Large intestine (tissue), 3 donors: ENCODE measurements at regions not wholly inside any gene's neighbourhood (a gene's known extent, or its start where the extent isn't known, plus 50 kb on each side); places are given as distances from the start of the nearest gene placed in this dataset.

Source experiments
- DNase-seq, 2 donors: peaks; one replicate each; pipeline versions ENCODE4 v3.0.0 to v3.0.0-alpha.2; 2013
- H3K27ac ChIP-seq: one replicate; pipeline ENCODE4 v1.5.1; 2013; ENCODE audit warnings: low read length
- H3K27me3 ChIP-seq: 2 replicates; pipeline ENCODE4 v1.6.1; 2013; ENCODE audit warnings: low read length; ENCODE audit not compliant: control insufficient read depth, insufficient read depth
- H3K36me3 ChIP-seq: 2 replicates; pipeline ENCODE4 v1.6.1; 2013; ENCODE audit warnings: low read length; ENCODE audit not compliant: control insufficient read depth, insufficient read depth
- H3K4me1 ChIP-seq: one replicate; pipeline ENCODE4 v1.6.1; 2013; ENCODE audit warnings: low read length; ENCODE audit not compliant: control insufficient read depth, insufficient read depth
- H3K4me3 ChIP-seq: one replicate; pipeline ENCODE4 v1.5.1; 2013; ENCODE audit warnings: low read length
- H3K9me3 ChIP-seq: one replicate; pipeline ENCODE4 v1.6.1; 2013; ENCODE audit warnings: mild to moderate bottlenecking, low read depth, low read length, moderate library complexity; ENCODE audit not compliant: control insufficient read depth
- WGBS: methylation state at CpG from one replicate; pipeline ENCODE4 v1.1.5; 2013; ENCODE audit warnings: low lambda C conversion rate; ENCODE audit not compliant: insufficient coverage; 5-methylcytosine and 5-hydroxymethylcytosine counted together

DNA sequence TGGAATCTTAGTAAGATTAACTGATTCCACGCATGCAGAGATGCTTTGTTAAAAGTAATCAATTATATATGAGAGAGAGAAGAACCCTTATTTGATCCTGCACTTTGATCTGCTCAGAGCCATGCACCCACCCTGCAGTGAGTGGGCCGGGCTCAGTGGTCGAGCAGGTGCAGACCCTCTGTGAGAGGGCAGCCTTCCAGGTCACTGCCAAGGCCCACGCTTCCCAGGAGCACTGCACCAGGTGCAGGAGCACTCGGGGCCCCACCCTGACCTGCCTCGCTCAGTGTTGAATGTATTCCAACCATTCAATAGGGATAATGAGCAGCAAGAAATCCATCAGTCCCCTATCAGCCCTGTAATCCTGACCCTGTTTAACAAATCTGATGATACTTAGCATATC lies 126.9 kb downstream of the TMEM200C start:
- Histone ChIP-seq H3K9me3 (no peaks in the 10 kb centered on the region), H3K27me3 (peaks cover 2% of the 10 kb centered on the region), H3K4me1 (no peaks in the 10 kb centered on the region), H3K36me3 (no peaks in the 10 kb centered on the region), H3K27ac (no peak overlapping the region), H3K4me3 (no peak overlapping the region)
- 100% methylated on average over 1 of the region's 6 CpGs for WGBS
- DNase-seq, result no peak

GRCh38 chr18:5759194-5759593 lies 136.1 kb downstream of the TMEM200C start:
- no peaks in the 10 kb centered on the region for H3K36me3 ChIP-seq
- WGBS, result no CpG with 5 or more reads among the region's 4 CpGs
- H3K4me1 ChIP-seq, result no peaks in the 10 kb centered on the region
- DNase-seq, result no peak
- no peak overlapping the region for H3K27ac ChIP-seq
- H3K9me3 ChIP-seq, result no peaks in the 10 kb centered on the region
- H3K4me3 ChIP-seq, result no peak overlapping the region
- H3K27me3 ChIP-seq, result no peaks in the 10 kb centered on the region

DNA sequence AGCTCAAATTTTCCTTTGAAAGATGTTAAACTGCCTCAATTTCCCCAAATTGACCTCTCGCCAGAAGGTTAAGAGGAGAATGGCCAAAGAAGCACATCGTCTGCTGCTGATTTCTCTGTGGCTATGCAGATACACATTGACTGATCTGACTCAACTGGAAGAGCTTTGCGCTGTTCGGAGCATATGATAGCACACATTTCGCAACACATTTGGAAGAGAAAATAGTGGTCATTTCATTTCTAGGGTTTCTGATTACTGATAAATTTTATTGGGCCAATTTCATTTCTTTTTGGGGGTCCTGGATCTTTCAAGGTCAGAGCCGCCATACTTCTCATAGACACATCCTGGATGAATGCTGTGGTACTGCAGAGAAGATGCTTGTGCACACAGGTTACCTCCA lies 138.5 kb downstream of the TMEM200C start:
- DNase-seq, result no peak
- no peaks in the 10 kb centered on the region for H3K36me3 ChIP-seq
- no peaks in the 10 kb centered on the region for H3K4me1 ChIP-seq
- no peaks in the 10 kb centered on the region for H3K27me3 ChIP-seq
- WGBS, result 60% methylated on average over 3 of the region's 6 CpGs
- no peak overlapping the region for H3K4me3 ChIP-seq
- H3K9me3 ChIP-seq, result no peaks in the 10 kb centered on the region
- H3K27ac ChIP-seq, result no peak overlapping the region

DNA sequence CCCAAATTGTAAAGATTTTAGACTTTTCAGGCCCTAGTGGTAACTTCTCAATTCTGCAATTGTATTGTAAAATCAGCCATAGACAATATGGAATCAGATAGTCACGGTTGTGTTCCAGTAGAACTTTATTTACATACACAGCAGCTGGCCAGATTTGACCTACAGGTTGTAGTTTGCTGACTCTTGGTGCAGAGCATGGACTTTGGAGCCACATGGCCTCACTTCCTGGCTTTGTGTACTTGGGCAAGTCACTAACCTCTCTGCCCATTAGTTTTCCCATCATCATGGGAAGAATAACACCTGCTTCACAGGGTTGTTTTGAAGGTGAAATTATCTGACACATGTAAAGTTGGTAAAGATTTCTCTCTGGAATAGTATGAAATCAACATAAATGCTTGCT lies 147.6 kb downstream of the TMEM200C start:
- Histone ChIP-seq H3K4me3 (no peak overlapping the region), H3K27me3 (peaks cover 2% of the 10 kb centered on the region), H3K27ac (no peak overlapping the region), H3K36me3 (no peaks in the 10 kb centered on the region), H3K4me1 (no peaks in the 10 kb centered on the region), H3K9me3 (no peaks in the 10 kb centered on the region)
- WGBS, result no CpG with 5 or more reads among the region's 1 CpG
- no peak for DNase-seq

DNA sequence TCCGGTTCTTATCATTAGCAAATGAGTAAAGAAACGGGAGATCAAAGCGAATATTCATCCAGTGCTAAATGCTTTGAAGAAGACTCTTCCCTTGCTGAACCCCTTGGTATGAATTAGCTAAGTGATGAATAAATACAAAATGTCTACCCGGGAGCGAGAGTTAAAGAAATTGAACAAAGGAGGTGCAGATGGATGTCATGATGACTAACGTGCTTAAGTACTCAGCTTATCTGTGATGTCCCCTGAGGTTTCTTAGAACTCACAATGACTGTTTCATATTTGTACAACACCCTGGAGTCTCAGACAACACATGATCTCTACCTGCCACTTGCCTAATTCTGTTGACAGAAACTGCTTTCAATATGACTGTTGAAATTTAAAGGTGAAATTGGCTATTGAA lies 148.5 kb downstream of the TMEM200C start:
- no peaks in the 10 kb centered on the region for H3K9me3 ChIP-seq
- no peak overlapping the region for H3K4me3 ChIP-seq
- 40% methylated on average over 1 of the region's 6 CpGs for WGBS
- DNase-seq, result no peak
- H3K27ac ChIP-seq, result no peak overlapping the region
- no peaks in the 10 kb centered on the region for H3K36me3 ChIP-seq
- H3K27me3 ChIP-seq, result peaks cover 2% of the 10 kb centered on the region
- no peaks in the 10 kb centered on the region for H3K4me1 ChIP-seq

- Histone ChIP-seq H3K27ac (no peak overlapping the region), H3K4me1 (no peaks in the 10 kb centered on the region), H3K9me3 (no peaks in the 10 kb centered on the region), H3K4me3 (no peak overlapping the region), H3K36me3 (no peaks in the 10 kb centered on the region), H3K27me3 (peaks cover 2% of the 10 kb centered on the region)
- DNase-seq, result no peak
- no CpG with 5 or more reads among the region's 3 CpGs for WGBS
Observed at GRCh38 chr18:5744659-5745058, 150.7 kb downstream of the TMEM200C start.

DNA sequence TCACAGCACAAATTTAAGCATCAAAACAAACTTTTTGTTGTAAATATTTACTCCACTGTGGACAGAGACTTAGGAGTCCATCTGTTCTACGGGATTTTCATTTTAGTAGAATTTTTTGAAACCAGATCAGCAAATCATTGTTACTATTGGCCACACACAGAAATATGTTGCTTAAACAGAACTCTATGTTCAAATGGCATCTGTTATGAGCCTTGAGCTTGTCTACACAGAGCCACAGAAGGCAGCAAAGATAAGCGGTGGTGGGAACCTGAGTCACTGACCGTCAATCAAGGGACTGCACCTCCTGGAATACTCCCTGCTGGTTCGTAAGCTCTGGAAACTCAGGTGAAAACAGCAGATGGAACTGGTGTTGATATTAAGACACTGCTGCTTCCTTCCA lies 156.8 kb downstream of the TMEM200C start:
- Histone ChIP-seq H3K4me1 (no peaks in the 10 kb centered on the region), H3K36me3 (no peaks in the 10 kb centered on the region), H3K27me3 (no peaks in the 10 kb centered on the region), H3K9me3 (no peaks in the 10 kb centered on the region), H3K27ac (no peak overlapping the region), H3K4me3 (no peak overlapping the region)
- 40% methylated on average over 2 of the region's 4 CpGs for WGBS
- DNase-seq, result no peak

DNA sequence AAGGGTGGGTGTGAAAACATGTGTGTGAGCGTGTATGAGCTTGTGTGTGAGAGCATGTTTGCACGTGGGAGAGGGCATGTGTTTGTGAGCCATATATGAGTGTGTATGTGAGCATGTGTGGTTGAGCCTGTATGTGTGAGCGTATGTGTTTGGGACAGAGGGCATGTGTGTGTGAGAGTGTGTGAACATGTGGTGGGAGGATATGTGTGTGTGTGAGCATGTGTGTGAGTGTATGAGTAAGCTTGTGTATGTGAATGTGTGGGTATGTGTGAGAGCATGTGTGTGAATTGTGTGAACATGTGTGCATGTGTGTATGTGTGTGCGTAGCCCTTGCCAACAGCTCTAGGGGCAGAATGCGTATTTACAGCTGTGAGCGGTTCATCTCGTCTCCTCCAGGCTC lies 163.0 kb downstream of the TMEM200C start:
- Histone ChIP-seq H3K4me1 (no peaks in the 10 kb centered on the region), H3K9me3 (no peaks in the 10 kb centered on the region), H3K27ac (no peak overlapping the region), H3K27me3 (peaks cover 2% of the 10 kb centered on the region), H3K36me3 (no peaks in the 10 kb centered on the region), H3K4me3 (no peak overlapping the region)
- DNase-seq, result no peak
- 100% methylated on average over 3 of the region's 7 CpGs for WGBS

GRCh38 chr18:5729983-5730699 lies 165.2 kb downstream of the TMEM200C start:
- no peak overlapping the region for H3K4me3 ChIP-seq
- no peak overlapping the region for H3K27ac ChIP-seq
- H3K9me3 ChIP-seq, result no peaks in the 10 kb centered on the region
- no peak for DNase-seq
- peaks cover 2% of the 10 kb centered on the region for H3K27me3 ChIP-seq
- H3K4me1 ChIP-seq, result no peaks in the 10 kb centered on the region
- WGBS, result 83% methylated on average over 1 of the region's 6 CpGs
- H3K36me3 ChIP-seq, result no peaks in the 10 kb centered on the region

- WGBS, result 20% methylated on average over 3 of the region's 5 CpGs
- H3K9me3 ChIP-seq, result no peaks in the 10 kb centered on the region
- H3K4me3 ChIP-seq, result no peak overlapping the region
- H3K36me3 ChIP-seq, result no peaks in the 10 kb centered on the region
- H3K27ac ChIP-seq, result no peak overlapping the region
- peaks cover 2% of the 10 kb centered on the region for H3K27me3 ChIP-seq
- DNase-seq, result no peak
- H3K4me1 ChIP-seq, result no peaks in the 10 kb centered on the region
Observed at GRCh38 chr18:5728531-5728930, 166.8 kb downstream of the TMEM200C start.

DNA sequence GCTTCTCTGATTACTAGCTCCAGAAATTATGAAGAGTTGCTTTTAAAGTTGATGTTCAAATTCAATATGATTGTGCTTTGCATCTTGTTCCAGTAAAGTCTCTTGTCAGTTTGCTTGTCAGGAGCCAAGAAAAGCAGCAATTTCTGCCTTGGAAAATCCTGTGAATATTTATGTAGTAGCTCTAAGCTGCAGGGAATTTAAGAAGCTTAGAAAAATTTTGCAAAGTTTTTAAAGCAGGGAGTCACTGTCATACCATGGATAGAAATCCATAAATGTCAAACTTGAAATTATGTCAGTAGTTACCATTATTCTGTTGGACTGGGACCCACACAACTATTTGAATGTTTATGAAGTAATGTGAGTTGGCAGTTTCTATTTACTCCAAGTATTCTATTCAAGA lies 169.3 kb downstream of the TMEM200C start:
- H3K27me3 ChIP-seq, result peaks cover 2% of the 10 kb centered on the region
- no peaks in the 10 kb centered on the region for H3K4me1 ChIP-seq
- H3K9me3 ChIP-seq, result no peaks in the 10 kb centered on the region
- DNase-seq, result no peak
- H3K4me3 ChIP-seq, result no peak overlapping the region
- H3K36me3 ChIP-seq, result no peaks in the 10 kb centered on the region
- no peak overlapping the region for H3K27ac ChIP-seq
